ENCODE measurements at regions not wholly inside any gene's neighbourhood (a gene's known extent, or its start where the extent isn't known, plus 50 kb on each side); places are given as distances from the start of the nearest gene placed in this dataset.
"Not testable (repeated sequence)": the region's sequence is repeated elsewhere in the genome, so short reads cannot be mapped to it uniquely, and the experiment has no call there.

DNA sequence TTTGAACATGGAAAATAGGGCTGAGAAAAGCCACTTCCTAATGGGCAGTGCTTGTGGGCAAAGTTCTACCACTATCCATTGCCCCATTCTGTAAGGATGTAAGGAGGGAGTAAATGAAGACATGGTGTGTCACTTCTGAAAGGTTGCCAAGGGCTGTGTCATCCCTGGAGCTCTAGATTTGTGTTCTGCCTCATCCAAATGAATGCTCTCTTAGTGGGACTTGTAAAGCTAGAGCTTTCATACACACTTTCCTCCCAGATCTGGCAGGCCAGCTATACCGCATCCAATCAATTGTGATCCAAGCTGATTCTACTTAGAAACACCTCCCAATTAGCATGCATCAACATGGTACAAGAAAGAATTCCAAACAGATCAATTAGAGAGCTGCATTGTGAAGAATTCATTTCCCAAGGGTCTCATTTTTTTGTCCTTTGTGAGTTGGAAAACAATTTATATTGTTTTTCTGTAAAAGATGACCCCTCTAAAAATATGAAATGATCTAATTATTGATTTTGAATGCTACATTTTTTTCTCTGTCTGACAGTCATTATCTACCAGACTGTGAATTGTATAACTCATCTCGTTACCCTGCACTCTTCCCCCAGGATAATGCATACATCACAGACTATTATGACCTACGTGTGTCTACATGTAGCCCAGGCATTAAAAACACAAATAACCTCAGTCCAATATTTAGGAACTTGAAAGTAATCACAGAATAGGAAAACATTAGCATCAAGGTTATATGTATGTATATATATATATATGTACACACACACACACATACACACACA, 117.1 kb upstream of the DUSP10 start:
- WGBS, 2 donors: 94 to 96% methylated on average over 3 of the region's 3 CpGs
- Histone ChIP-seq H3K4me3 (no peak overlapping the region), H3K27ac (ENCODE audit: low read depth in 1 of 2, low read length in 1 of 2) (no peak overlapping the region), H3K9me3 (ENCODE audit: control insufficient read depth in 4 of 4, insufficient read depth in 3 of 4, low read length in 3 of 4) (no peaks in the 10 kb centered on the region), H3K27me3 (ENCODE audit: control insufficient read depth in 3 of 3, insufficient read depth in 3 of 3, low read length in 2 of 3) (no peaks in the 10 kb centered on the region), H3K36me3 (ENCODE audit: control insufficient read depth in 4 of 4, insufficient read depth in 4 of 4, low read length in 4 of 4) (no peaks in the 10 kb centered on the region), H3K4me1 (ENCODE audit: control insufficient read depth in 5 of 5, insufficient read depth in 5 of 5, low read length in 5 of 5) (no peaks in the 10 kb centered on the region), H3K9ac (ENCODE audit: insufficient read depth in 1 of 2, low read length in 2 of 2) (no peak overlapping the region)
- TF ChIP-seq, protein P1, sequence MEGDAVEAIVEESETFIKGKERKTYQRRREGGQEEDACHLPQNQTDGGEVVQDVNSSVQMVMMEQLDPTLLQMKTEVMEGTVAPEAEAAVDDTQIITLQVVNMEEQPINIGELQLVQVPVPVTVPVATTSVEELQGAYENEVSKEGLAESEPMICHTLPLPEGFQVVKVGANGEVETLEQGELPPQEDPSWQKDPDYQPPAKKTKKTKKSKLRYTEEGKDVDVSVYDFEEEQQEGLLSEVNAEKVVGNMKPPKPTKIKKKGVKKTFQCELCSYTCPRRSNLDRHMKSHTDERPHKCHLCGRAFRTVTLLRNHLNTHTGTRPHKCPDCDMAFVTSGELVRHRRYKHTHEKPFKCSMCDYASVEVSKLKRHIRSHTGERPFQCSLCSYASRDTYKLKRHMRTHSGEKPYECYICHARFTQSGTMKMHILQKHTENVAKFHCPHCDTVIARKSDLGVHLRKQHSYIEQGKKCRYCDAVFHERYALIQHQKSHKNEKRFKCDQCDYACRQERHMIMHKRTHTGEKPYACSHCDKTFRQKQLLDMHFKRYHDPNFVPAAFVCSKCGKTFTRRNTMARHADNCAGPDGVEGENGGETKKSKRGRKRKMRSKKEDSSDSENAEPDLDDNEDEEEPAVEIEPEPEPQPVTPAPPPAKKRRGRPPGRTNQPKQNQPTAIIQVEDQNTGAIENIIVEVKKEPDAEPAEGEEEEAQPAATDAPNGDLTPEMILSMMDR (IDR thresholded peaks at IDR 0.05; ENCODE audit: control extremely low read depth, extremely low read depth): no peak
- ATAC-seq (ENCODE audit: insufficient read depth, low FRiP score) (no peak), DNase-seq (no peak)

DNA sequence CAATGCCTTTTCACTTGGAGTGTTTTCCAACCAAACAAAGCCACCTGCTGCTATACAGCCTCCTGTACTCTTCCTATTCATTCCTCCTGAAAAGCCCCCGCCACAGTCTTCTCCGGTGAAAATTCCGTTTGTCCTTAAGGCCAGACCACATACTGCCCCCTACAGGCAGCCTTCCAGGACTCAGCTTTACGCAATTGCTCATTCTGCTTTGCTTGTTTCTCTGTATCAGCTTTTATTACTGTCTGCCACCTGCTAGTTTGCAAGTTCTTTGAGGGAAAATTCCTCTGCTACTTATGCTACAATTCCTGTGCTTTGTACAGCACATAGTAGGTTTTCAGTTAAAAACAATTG, 115.2 kb upstream of the DUSP10 start:
- DNase-seq; H3K27me3 ChIP-seq (ENCODE audit: control insufficient read depth in 3 of 3, insufficient read depth in 3 of 3, low read length in 2 of 3); H3K9me3 ChIP-seq (ENCODE audit: control insufficient read depth in 4 of 4, insufficient read depth in 3 of 4, low read length in 3 of 4); H3K9ac ChIP-seq (ENCODE audit: insufficient read depth in 1 of 2, low read length in 2 of 2); H3K36me3 ChIP-seq (ENCODE audit: control insufficient read depth in 4 of 4, insufficient read depth in 4 of 4, low read length in 4 of 4); H3K4me1 ChIP-seq (ENCODE audit: control insufficient read depth in 5 of 5, insufficient read depth in 5 of 5, low read length in 5 of 5); H3K27ac ChIP-seq (ENCODE audit: low read depth in 1 of 2, low read length in 1 of 2); ATAC-seq (ENCODE audit: insufficient read depth, low FRiP score); H3K4me3 ChIP-seq: not testable (repeated sequence)
- WGBS, 2 donors: 57 to 62% methylated on average over 2 of the region's 4 CpGs

DNA sequence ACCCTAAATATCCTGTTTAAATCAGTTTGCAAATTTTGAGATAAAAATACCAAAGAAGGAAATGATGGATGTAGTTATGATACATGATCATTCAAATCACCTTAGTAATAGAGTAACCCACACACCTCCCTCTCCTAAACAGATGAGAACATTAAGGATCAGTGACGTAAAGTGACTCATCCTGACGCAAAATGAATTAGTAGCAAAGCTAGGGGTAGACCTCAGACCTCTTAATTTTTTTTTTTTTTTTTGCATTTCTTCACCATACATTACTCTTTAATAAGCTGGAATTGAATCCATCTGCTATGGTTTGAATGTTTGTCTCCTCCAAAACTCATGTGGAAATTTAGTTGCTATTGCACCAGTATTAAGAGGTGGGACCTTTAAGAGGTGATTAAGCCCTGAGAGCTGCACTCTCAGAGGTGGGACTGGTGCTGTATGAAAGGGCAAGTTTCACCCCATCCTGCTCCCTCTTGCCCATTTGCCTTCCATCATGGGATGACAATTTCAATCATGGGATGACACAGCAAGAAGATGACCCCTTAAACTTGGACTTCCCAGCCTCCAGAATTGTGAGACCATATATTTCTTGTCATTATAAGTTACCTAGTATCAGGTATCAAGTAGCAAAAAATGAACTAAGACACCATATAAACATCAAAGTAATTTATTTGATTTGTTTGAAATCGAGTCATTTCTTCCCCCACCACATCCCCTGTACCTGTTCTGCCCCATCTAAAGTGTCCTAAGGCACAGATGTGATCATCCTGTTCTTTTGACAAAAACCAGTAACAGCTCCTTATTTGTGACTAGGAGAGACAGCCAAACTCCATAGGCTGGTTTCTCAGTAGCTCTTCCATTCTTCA, 114.6 kb upstream of the DUSP10 start:
- Histone ChIP-seq H3K9me3 (ENCODE audit: control insufficient read depth in 4 of 4, insufficient read depth in 3 of 4, low read length in 3 of 4) (no peaks in the 10 kb centered on the region), H3K4me1 (ENCODE audit: control insufficient read depth in 5 of 5, insufficient read depth in 5 of 5, low read length in 5 of 5) (no peaks in the 10 kb centered on the region), H3K9ac (ENCODE audit: insufficient read depth in 1 of 2, low read length in 2 of 2) (no peak overlapping the region), H3K4me3 (no peak overlapping the region), H3K36me3 (ENCODE audit: control insufficient read depth in 4 of 4, insufficient read depth in 4 of 4, low read length in 4 of 4) (no peaks in the 10 kb centered on the region), H3K27ac (ENCODE audit: low read depth in 1 of 2, low read length in 1 of 2) (no peak overlapping the region), H3K27me3 (ENCODE audit: control insufficient read depth in 3 of 3, insufficient read depth in 3 of 3, low read length in 2 of 3) (no peaks in the 10 kb centered on the region)
- ATAC-seq (ENCODE audit: insufficient read depth, low FRiP score): no peak
- 93 to 99% methylated on average over 3 of the region's 3 CpGs for WGBS, 2 donors
- DNase-seq: no peak
- TF ChIP-seq, protein P1 (IDR thresholded peaks at IDR 0.05; ENCODE audit: control extremely low read depth, extremely low read depth): no peak

DNA sequence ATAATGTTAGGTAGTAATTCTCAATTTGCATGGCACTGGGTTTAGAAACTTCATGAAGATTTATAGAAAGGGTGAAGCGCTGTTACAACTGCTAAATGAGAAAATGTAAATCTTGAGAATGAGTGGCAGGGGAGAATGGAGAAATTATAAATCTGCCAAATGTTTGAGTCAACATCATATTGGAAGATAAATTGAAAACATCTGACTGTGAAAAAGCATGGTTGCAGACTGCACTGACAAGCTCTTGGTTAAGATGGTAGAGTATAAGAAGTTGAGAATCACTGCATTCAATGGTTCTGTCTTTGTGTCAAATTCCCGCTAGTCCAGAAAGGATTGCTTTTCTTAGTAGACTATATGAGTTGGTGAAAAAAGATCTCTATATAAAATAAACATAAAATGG, 113.3 kb upstream of the DUSP10 start:
- TF ChIP-seq, protein P1 (IDR thresholded peaks at IDR 0.05; ENCODE audit: control extremely low read depth, extremely low read depth): no peak
- Histone ChIP-seq H3K4me3 (no peak overlapping the region), H3K4me1 (ENCODE audit: control insufficient read depth in 5 of 5, insufficient read depth in 5 of 5, low read length in 5 of 5) (no peaks in the 10 kb centered on the region), H3K27me3 (ENCODE audit: control insufficient read depth in 3 of 3, insufficient read depth in 3 of 3, low read length in 2 of 3) (no peaks in the 10 kb centered on the region), H3K27ac (ENCODE audit: low read depth in 1 of 2, low read length in 1 of 2) (no peak overlapping the region), H3K9ac (ENCODE audit: insufficient read depth in 1 of 2, low read length in 2 of 2) (no peak overlapping the region), H3K36me3 (ENCODE audit: control insufficient read depth in 4 of 4, insufficient read depth in 4 of 4, low read length in 4 of 4) (no peaks in the 10 kb centered on the region), H3K9me3 (ENCODE audit: control insufficient read depth in 4 of 4, insufficient read depth in 3 of 4, low read length in 3 of 4) (no peaks in the 10 kb centered on the region)
- no peak for DNase-seq
- no peak for ATAC-seq (ENCODE audit: insufficient read depth, low FRiP score)
- 93 to 96% methylated on average over 2 of the region's 2 CpGs for WGBS, 2 donors

Measured in lung (tissue), 11 donors.